Fibroblast of pulmonary artery (primary cell): ENCODE measurements at regions not wholly inside any gene's neighbourhood (a gene's known extent, or its start where the extent isn't known, plus 50 kb on each side); places are given as distances from the start of the nearest gene placed in this dataset.

Experiments used
- DNase-seq: peaks from one replicate; pipeline ENCODE4 v3.0.0-alpha.2; 2010; ENCODE audit warnings: low read depth
- H3K4me3 ChIP-seq: replicated peaks from 2 replicates; pipeline ENCODE4 v1.5.1; 2011; ENCODE audit warnings: low read depth, mild to moderate bottlenecking, control low read depth, low read length, moderate library complexity
- CTCF ChIP-seq: IDR thresholded peaks from 2 replicates; pipeline ENCODE4 v1.5.1; 2011; ENCODE audit warnings: mild to moderate bottlenecking, control low read depth, low read length, inconsistent platforms; ENCODE audit errors: missing control alignments

DNA sequence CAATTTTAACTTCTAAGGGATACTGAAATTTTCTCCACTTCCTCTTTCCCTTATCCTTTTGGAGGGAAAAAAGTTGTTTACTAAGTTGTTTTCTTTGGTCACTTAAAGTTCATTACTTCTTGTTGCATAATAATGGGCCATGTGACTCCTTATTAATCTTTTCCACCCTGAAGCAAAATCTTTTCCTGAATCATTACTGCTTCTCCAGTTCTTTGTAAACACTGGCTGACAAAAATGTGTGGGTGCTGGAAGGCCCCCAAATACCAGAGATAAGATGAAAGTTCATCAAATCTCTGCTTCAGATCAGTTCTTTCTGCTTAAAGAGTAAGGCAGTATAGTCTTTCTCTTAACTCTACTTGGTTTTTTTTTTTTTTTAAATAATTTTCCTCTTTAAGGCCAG is 108.9 kb upstream of the NHS start:
- DNase-seq, result no peak
- H3K4me3 ChIP-seq, result no peak overlapping the region
- TF ChIP-seq CTCF, result no peak

DNA sequence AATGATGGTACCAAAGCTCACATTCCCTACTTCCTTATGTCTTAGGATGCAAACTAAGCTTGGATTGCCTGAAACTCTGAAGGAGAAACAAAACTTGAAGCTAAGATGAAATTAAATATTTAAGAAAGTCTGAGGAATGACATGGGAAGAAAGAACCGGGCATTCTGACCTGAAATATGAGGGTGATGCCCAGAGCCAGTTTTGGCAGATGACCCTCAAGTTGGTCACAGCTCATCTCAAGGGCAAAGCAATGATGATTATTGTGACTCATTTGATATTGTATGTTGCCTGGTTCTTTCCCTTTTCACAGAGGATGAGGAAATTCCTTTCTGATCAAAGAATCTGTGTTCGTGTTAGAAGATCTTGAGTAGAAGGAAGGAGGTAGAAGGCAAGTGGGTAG is 96.0 kb upstream of the NHS start:
- DNase-seq, result no peak
- TF ChIP-seq CTCF, result no peak
- H3K4me3 ChIP-seq, result no peak overlapping the region

GRCh38 chrX:17285983-17286382 is 89.0 kb upstream of the NHS start:
- TF ChIP-seq CTCF, result no peak
- no peak overlapping the region for H3K4me3 ChIP-seq
- DNase-seq, result no peak

- no peak for DNase-seq
- no peak overlapping the region for H3K4me3 ChIP-seq
- TF ChIP-seq CTCF, result no peak
These were observed 83.7 kb upstream of the NHS start for GRCh38 chrX:17291171-17291900.

DNA sequence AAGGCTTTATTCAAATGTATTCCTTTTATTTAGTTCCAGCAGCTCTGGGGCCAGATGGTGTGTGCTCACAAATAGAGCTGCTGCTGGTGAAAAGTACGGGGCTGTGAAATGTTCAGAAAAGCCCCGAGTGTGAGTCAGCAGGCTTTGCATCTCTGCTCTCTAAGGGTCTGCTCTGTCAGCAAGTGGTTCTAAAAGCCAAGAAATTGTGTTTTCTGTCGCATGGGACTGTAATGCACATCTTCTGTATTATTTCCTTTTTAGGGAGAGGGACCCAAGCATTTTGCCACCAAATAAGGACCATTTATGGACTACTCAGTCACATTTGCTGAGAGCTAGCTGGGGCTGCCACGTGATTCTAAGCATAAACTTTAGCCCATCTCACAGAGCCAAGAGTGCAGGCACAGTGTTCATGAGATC is 82.9 kb upstream of the NHS start:
- TF ChIP-seq CTCF, result no peak
- no peak overlapping the region for H3K4me3 ChIP-seq
- no peak for DNase-seq

GRCh38 chrX:17294561-17294960 is 80.4 kb upstream of the NHS start:
- no peak for TF ChIP-seq CTCF
- DNase-seq, result no peak
- H3K4me3 ChIP-seq, result no peak overlapping the region

GRCh38 chrX:17295791-17296190 is 79.2 kb upstream of the NHS start:
- H3K4me3 ChIP-seq, result no peak overlapping the region
- TF ChIP-seq CTCF, result no peak
- DNase-seq, result no peak
